IMR-90 (cell line): ENCODE measurements at regions not wholly inside any gene's neighbourhood (a gene's known extent, or its start where the extent isn't known, plus 50 kb on each side); places are given as distances from the start of the nearest gene placed in this dataset.

ENCODE experiments used
- ATAC-seq: fragments of 200-7000 bp; cut with Tn5 transposase; 2 replicates; pipeline ENCODE4 v1.9.1; 2020; ENCODE audit warnings: low read depth, mild to moderate bottlenecking, moderate library complexity
- BruUV-seq: library from RNA; stranded (reverse); fragments of 400-500 nt; replicated peaks from 2 replicates; lab custom pipeline; 2021; lab: Mats Ljungman, UMichigan
- CTCF ChIA-PET: fragments of 300-600 bp; formaldehyde crosslinking; extraction: SDS; loops from one replicate; lab custom pipeline; 2021; ENCODE audit warnings: antibody characterized with exemption; lab: Yijun Ruan, JAX
- POLR2A ChIA-PET: fragments of 300-600 bp; sonication (Branson Sonifier 250); formaldehyde crosslinking; loops from one replicate; lab custom pipeline; 2022; ENCODE audit warnings: antibody characterized with exemption; ENCODE audit not compliant: unreplicated experiment; lab: Charles Lee
- DNase-seq: peaks from one replicate; pipeline ENCODE4 v3.0.0; 2013
- H2AFZ ChIP-seq: replicated peaks from 2 replicates; pipeline ENCODE3; 2013; ENCODE audit warnings: low read length, mild to moderate bottlenecking; ENCODE audit not compliant: poor library complexity
- H2AK5ac ChIP-seq: 2 replicates; pipeline ENCODE4 v1.6.1; 2013; ENCODE audit warnings: low read depth, low read length, inconsistent platforms
- H2AK9ac ChIP-seq: replicated peaks from 2 replicates; pipeline ENCODE3; 2013; ENCODE audit warnings: mild to moderate bottlenecking, low read depth, low read length, moderate library complexity; ENCODE audit not compliant: poor library complexity
- H2BK120ac ChIP-seq: 2 replicates; pipeline ENCODE4 v1.6.1; 2013; ENCODE audit warnings: low read depth, low read length, inconsistent platforms
- H2BK15ac ChIP-seq: 3 replicates; pipeline ENCODE4 v1.6.1; 2013; ENCODE audit warnings: low read depth, low read length, inconsistent platforms
- H2BK20ac ChIP-seq: 2 replicates; pipeline ENCODE4 v1.6.1; 2013; ENCODE audit warnings: low read depth, mild to moderate bottlenecking, inconsistent platforms, low read length, moderate library complexity
- H2BK5ac ChIP-seq: 2 replicates; pipeline ENCODE4 v1.6.1; 2013; ENCODE audit warnings: mild to moderate bottlenecking, low read depth, low read length, inconsistent platforms; ENCODE audit not compliant: poor library complexity, severe bottlenecking
- H3K14ac ChIP-seq: replicated peaks from 2 replicates; pipeline ENCODE4 v1.6.1; 2013; ENCODE audit warnings: low read depth, low read length, inconsistent platforms
- H3K18ac ChIP-seq: 2 replicates; pipeline ENCODE4 v1.6.1; 2013; ENCODE audit warnings: low read depth, low read length, control low read depth
- H3K23ac ChIP-seq: 2 replicates; pipeline ENCODE4 v1.6.1; 2013; ENCODE audit warnings: low read depth, low read length, inconsistent platforms
- H3K27ac ChIP-seq: 2 replicates; pipeline ENCODE4 v1.5.1; 2013; ENCODE audit warnings: mild to moderate bottlenecking, control low read depth, low read length; ENCODE audit not compliant: insufficient read depth
- H3K27me3 ChIP-seq: 2 replicates; pipeline ENCODE4 v1.6.1; 2013; ENCODE audit warnings: low read length; ENCODE audit not compliant: control insufficient read depth, insufficient read depth
- H3K36me3 ChIP-seq: 2 replicates; pipeline ENCODE4 v1.6.1; 2013; ENCODE audit warnings: low read length, mixed read lengths; ENCODE audit not compliant: control insufficient read depth, insufficient read depth
- H3K4ac ChIP-seq: 2 replicates; pipeline ENCODE4 v1.6.1; 2013; ENCODE audit warnings: low read depth, low read length, inconsistent platforms
- H3K4me1 ChIP-seq: 2 replicates; pipeline ENCODE4 v1.6.1; 2013; ENCODE audit warnings: low read length, mixed read lengths; ENCODE audit not compliant: control insufficient read depth, insufficient read depth
- H3K4me2 ChIP-seq: 2 replicates; pipeline ENCODE4 v1.6.1; 2013; ENCODE audit warnings: low read depth, mild to moderate bottlenecking, control low read depth, low read length, moderate library complexity
- H3K4me3 ChIP-seq: 2 replicates; pipeline ENCODE4 v1.5.1; 2013; ENCODE audit warnings: low read depth, mild to moderate bottlenecking, control low read depth, low read length, moderate library complexity; ENCODE audit not compliant: insufficient read depth
- H3K56ac ChIP-seq: 2 replicates; pipeline ENCODE4 v1.6.1; 2013; ENCODE audit warnings: low read length, inconsistent platforms; ENCODE audit not compliant: insufficient read depth; ENCODE audit errors: extremely low read depth
- H3K79me1 ChIP-seq, 2 experiments: 2 replicates each; pipeline ENCODE4 v1.6.1; 2013; ENCODE audit warnings: low read length in 2 of 2, inconsistent platforms in 1 of 2, low read depth in 1 of 2
- H3K9ac ChIP-seq: 2 replicates; pipeline ENCODE4 v1.6.1; 2013; ENCODE audit warnings: low read depth, low read length, control low read depth
- H3K9me1 ChIP-seq: 2 replicates; pipeline ENCODE4 v1.6.1; 2013; ENCODE audit warnings: low read length, inconsistent platforms; ENCODE audit not compliant: insufficient read depth
- H3K9me3 ChIP-seq: 2 replicates; pipeline ENCODE4 v1.6.1; 2013; ENCODE audit warnings: low read length; ENCODE audit not compliant: control insufficient read depth, insufficient read depth
- H4K20me1 ChIP-seq: 2 replicates; pipeline ENCODE4 v1.6.1; 2013; ENCODE audit warnings: low read length, inconsistent platforms; ENCODE audit not compliant: insufficient read depth
- H4K5ac ChIP-seq: 2 replicates; pipeline ENCODE4 v1.6.1; 2013; ENCODE audit warnings: mild to moderate bottlenecking, low read depth, low read length, control low read depth
- H4K8ac ChIP-seq, 2 experiments: 2 replicates each; pipeline ENCODE4 v1.6.1; 2013; ENCODE audit warnings: low read depth in 2 of 2, low read length in 2 of 2, control low read depth in 1 of 2, inconsistent platforms in 1 of 2
- H4K91ac ChIP-seq: 2 replicates; pipeline ENCODE4 v1.6.1; 2013; ENCODE audit warnings: low read depth, low read length, inconsistent platforms; ENCODE audit not compliant: insufficient read depth
- BHLHE40 ChIP-seq: fragments of 150-350 bp; IDR thresholded peaks from 2 replicates; pipeline ENCODE4 v1.6.1; 2016; ENCODE audit warnings: mild to moderate bottlenecking, low read depth, low read length
- CEBPB ChIP-seq: IDR thresholded peaks from 2 replicates; pipeline ENCODE4 v1.6.1; 2012; ENCODE audit warnings: low read depth, low read length, improper control_type of control experiment
- CHD1 ChIP-seq: IDR thresholded peaks from 2 replicates; pipeline ENCODE4 v1.6.1; 2012; ENCODE audit warnings: low read depth, low read length, improper control_type of control experiment
- ELK1 ChIP-seq: fragments of 150-350 bp; IDR thresholded peaks from 2 replicates; pipeline ENCODE4 v1.6.1; 2016; ENCODE audit warnings: low read depth, mild to moderate bottlenecking, low read length, moderate library complexity, borderline replicate concordance
- FOS ChIP-seq: fragments of 150-350 bp; IDR thresholded peaks from 2 replicates; pipeline ENCODE4 v1.6.1; 2016; ENCODE audit warnings: low read depth, low read length
- MAFK ChIP-seq: IDR thresholded peaks from 2 replicates; pipeline ENCODE4 v1.6.1; 2012; ENCODE audit warnings: low read depth, low read length, improper control_type of control experiment
- MAZ ChIP-seq: IDR thresholded peaks from 2 replicates; pipeline ENCODE4 v1.6.1; 2012; ENCODE audit warnings: low read depth, mild to moderate bottlenecking, low read length, improper control_type of control experiment, moderate library complexity, borderline replicate concordance
- MXI1 ChIP-seq: IDR thresholded peaks from 2 replicates; pipeline ENCODE4 v1.6.1; 2012; ENCODE audit warnings: low read depth, mild to moderate bottlenecking, low read length, moderate library complexity, borderline replicate concordance
- NFE2L2 ChIP-seq: fragments of 150-350 bp; IDR thresholded peaks from 2 replicates; pipeline ENCODE4 v1.6.1; 2016; ENCODE audit warnings: low read depth, mild to moderate bottlenecking, low read length
- POLR2A ChIP-seq: IDR thresholded peaks from 2 replicates; pipeline ENCODE4 v1.6.1; 2012; ENCODE audit warnings: mild to moderate bottlenecking, low read depth, low read length
- RAD21 ChIP-seq: IDR thresholded peaks from 2 replicates; pipeline ENCODE4 v1.6.1; 2012; ENCODE audit warnings: low read length, improper control_type of control experiment
- RCOR1 ChIP-seq: IDR thresholded peaks from 2 replicates; pipeline ENCODE4 v1.6.1; 2012; ENCODE audit warnings: mild to moderate bottlenecking, low read length, improper control_type of control experiment; ENCODE audit not compliant: insufficient replicate concordance
- RFX5 ChIP-seq: IDR thresholded peaks from 2 replicates; pipeline ENCODE4 v1.8.0; 2012; ENCODE audit warnings: low read depth, mild to moderate bottlenecking, low read length, moderate library complexity
- SMC3 ChIP-seq: fragments of 150-350 bp; IDR thresholded peaks from 2 replicates; pipeline ENCODE4 v1.6.1; 2016; ENCODE audit warnings: low read depth, mild to moderate bottlenecking, antibody characterized with exemption, low read length, moderate library complexity
- WGBS, 2 experiments: methylation state at CpG; one replicate each; pipeline versions ENCODE4 v1.1.5 to v1.1.7; 2013; ENCODE audit warnings: missing lambda C conversion rate in 2 of 2; ENCODE audit not compliant: insufficient read length in 1 of 2; ENCODE audit errors: extremely low coverage in 2 of 2; 5-methylcytosine and 5-hydroxymethylcytosine counted together
- dilution Hi-C: fragments of 300-500 bp; cut with HindIII; formaldehyde crosslinking; loops from one replicate; pipeline ENCODE4 v1.14.3; 2018; ENCODE audit warnings: low sequenced_read_pairs; ENCODE audit not compliant: unreplicated experiment
- in situ Hi-C: fragments of 300-500 bp; cut with MboI; formaldehyde crosslinking; loops from 3 replicates; pipeline ENCODE4 v1.14.3; 2019; ENCODE audit warnings: low sequenced_read_pairs, inconsistent platforms, mixed read lengths
- intact Hi-C: fragments of 100-400 bp; cut with micrococcal nuclease; formaldehyde crosslinking; loops from 2 replicates; pipeline ENCODE4 v1.10.0; 2022
- TF ChIP-seq, protein P1 (sequence below): conservative IDR thresholded peaks from 2 replicates; pipeline ENCODE4 v1.5.1; 2012; ENCODE audit warnings: mild to moderate bottlenecking, low read depth, low read length, improper control_type of control experiment
- TF ChIP-seq, protein P2 (sequence below): fragments of 150-350 bp; IDR thresholded peaks from 2 replicates; pipeline ENCODE4 v1.6.1; 2017; ENCODE audit warnings: mild to moderate bottlenecking, antibody characterized with exemption, low read length, low read depth

DNA sequence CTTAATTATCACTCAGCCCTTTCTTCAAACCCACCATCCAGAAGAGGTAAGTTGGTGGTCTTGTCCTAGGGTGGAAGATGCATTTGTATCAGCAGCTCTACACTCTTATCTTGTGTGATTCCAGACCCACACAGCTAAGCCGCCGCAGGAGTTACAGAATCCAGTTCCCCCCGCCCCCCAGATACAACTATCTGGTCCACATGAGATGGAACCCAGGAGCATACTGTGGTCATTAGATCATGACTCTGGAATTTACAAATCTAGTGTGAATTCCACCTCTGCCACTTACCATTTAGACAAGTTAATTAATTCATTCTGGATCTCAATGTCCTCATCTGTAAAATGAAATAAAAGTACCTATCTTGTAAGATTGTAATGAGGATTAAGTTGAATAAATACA is 486.4 kb downstream of the BCL11A start:
- TF ChIP-seq NFE2L2 (no peak), CEBPB (no peak), BHLHE40 (no peak), RAD21 (no peak), RFX5 (no peak), RCOR1 (no peak), MXI1 (no peak), MAZ (no peak), POLR2A (no peak), FOS (no peak), SMC3 (no peak), CHD1 (no peak), MAFK (no peak), ELK1 (no peak)
- TF ChIP-seq, protein P1, sequence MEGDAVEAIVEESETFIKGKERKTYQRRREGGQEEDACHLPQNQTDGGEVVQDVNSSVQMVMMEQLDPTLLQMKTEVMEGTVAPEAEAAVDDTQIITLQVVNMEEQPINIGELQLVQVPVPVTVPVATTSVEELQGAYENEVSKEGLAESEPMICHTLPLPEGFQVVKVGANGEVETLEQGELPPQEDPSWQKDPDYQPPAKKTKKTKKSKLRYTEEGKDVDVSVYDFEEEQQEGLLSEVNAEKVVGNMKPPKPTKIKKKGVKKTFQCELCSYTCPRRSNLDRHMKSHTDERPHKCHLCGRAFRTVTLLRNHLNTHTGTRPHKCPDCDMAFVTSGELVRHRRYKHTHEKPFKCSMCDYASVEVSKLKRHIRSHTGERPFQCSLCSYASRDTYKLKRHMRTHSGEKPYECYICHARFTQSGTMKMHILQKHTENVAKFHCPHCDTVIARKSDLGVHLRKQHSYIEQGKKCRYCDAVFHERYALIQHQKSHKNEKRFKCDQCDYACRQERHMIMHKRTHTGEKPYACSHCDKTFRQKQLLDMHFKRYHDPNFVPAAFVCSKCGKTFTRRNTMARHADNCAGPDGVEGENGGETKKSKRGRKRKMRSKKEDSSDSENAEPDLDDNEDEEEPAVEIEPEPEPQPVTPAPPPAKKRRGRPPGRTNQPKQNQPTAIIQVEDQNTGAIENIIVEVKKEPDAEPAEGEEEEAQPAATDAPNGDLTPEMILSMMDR: no peak
- TF ChIP-seq, protein P2, sequence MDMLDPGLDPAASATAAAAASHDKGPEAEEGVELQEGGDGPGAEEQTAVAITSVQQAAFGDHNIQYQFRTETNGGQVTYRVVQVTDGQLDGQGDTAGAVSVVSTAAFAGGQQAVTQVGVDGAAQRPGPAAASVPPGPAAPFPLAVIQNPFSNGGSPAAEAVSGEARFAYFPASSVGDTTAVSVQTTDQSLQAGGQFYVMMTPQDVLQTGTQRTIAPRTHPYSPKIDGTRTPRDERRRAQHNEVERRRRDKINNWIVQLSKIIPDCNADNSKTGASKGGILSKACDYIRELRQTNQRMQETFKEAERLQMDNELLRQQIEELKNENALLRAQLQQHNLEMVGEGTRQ: no peak
- Histone ChIP-seq H2AFZ (no peak overlapping the region), H3K4me3 (no peak overlapping the region), H2BK5ac (no peak overlapping the region), H3K56ac (no peak overlapping the region), H2BK15ac (no peak overlapping the region), H2AK5ac (no peak overlapping the region), H3K36me3 (no peaks in the 10 kb centered on the region), H4K5ac (no peak overlapping the region), H3K79me1 (no peaks in the 10 kb centered on the region), H3K9me1 (no peaks in the 10 kb centered on the region), H3K4me1 (no peaks in the 10 kb centered on the region), H4K20me1 (no peaks in the 10 kb centered on the region), H4K8ac (no peak overlapping the region), H3K23ac (no peak overlapping the region), H3K9ac (no peak overlapping the region), H3K4ac (no peak overlapping the region), H2AK9ac (no peak overlapping the region), H3K9me3 (no peaks in the 10 kb centered on the region; the same call in 1 of the 2 replicates), H3K14ac (no peak overlapping the region), H3K27ac (no peak overlapping the region), H2BK120ac (no peak overlapping the region), H2BK20ac (no peak overlapping the region), H4K91ac (no peak overlapping the region), H3K18ac (no peak overlapping the region), H3K27me3 (no peaks in the 10 kb centered on the region), H3K4me2 (no peak overlapping the region)
- POLR2A ChIA-PET: no interaction called here
- no CpG with 5 or more reads among the region's 3 CpGs for WGBS, 2 experiments
- ATAC-seq (no peak), DNase-seq (no peak)
- no TSS peak for BruUV-seq
- dilution Hi-C loops (no loop called here), in situ Hi-C loops (no loop called here), intact Hi-C loops (no loop called here)
- CTCF ChIA-PET: no interaction called here
